ENCODE measurements at regions not wholly inside any gene's neighbourhood (a gene's known extent, or its start where the extent isn't known, plus 50 kb on each side); places are given as distances from the start of the nearest gene placed in this dataset.

DNA sequence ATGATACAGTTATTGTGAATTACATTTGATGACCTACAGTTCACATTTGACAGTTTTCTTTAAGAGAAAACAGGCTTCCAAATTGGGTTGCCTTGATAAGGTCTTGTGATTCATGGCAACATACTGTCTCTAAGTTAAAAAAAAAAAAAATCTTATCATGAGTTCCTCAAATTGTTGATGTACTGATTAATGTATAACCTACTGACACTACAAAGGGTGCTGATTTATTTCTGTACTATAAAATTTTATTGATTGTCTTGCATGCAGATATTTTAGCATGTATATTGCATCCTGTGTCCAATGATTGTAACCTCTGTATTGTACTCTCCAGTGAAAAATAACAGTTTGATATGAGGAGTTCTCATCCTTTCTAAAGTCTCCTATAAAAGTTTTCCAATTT is 197.3 kb upstream of the IVNS1ABP start:
- no peak overlapping the region for H3K9ac ChIP-seq (ENCODE audit: low read length)
- intact Hi-C loops (cut with micrococcal nuclease) = no loop called here
- no peak overlapping the region for H2AFZ ChIP-seq (ENCODE audit: low read length)
- ATAC-seq (no peak), DNase-seq (no peak)
- ChIA-PET POLR2A (ENCODE audit: unreplicated experiment) (no interaction called here), CTCF (no interaction called here)
- no peaks in the 10 kb centered on the region for H3K27me3 ChIP-seq (ENCODE audit: low read length)
- H3K9me3 ChIP-seq (ENCODE audit: low read length) = peaks cover 8% of the 10 kb centered on the region; the same call in 1 of the 2 replicates
- TF ChIP-seq EZH2phosphoT487 (IDR thresholded peaks at IDR 0.05; ENCODE audit: borderline replicate concordance, low read length) (no peak), EZH2 (IDR thresholded peaks at IDR 0.05; ENCODE audit: low read length, unreplicated experiment) (no peak)
- TF ChIP-seq, protein P1, sequence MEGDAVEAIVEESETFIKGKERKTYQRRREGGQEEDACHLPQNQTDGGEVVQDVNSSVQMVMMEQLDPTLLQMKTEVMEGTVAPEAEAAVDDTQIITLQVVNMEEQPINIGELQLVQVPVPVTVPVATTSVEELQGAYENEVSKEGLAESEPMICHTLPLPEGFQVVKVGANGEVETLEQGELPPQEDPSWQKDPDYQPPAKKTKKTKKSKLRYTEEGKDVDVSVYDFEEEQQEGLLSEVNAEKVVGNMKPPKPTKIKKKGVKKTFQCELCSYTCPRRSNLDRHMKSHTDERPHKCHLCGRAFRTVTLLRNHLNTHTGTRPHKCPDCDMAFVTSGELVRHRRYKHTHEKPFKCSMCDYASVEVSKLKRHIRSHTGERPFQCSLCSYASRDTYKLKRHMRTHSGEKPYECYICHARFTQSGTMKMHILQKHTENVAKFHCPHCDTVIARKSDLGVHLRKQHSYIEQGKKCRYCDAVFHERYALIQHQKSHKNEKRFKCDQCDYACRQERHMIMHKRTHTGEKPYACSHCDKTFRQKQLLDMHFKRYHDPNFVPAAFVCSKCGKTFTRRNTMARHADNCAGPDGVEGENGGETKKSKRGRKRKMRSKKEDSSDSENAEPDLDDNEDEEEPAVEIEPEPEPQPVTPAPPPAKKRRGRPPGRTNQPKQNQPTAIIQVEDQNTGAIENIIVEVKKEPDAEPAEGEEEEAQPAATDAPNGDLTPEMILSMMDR (conservative IDR thresholded peaks at IDR 0.05; ENCODE audit: low read depth, low read length) = no peak
- no peaks in the 10 kb centered on the region; the same call in 1 of the 2 replicates for H3K36me3 ChIP-seq (ENCODE audit: low read depth, low read length)
- no peak overlapping the region for H3K27ac ChIP-seq (ENCODE audit: low read length)
- no peaks in the 10 kb centered on the region for H3K9me2 ChIP-seq (replicated peaks; ENCODE audit: low read length)
- no peaks in the 10 kb centered on the region for H3K4me1 ChIP-seq (ENCODE audit: insufficient read depth, low read length)
- no peak overlapping the region for H3K4me2 ChIP-seq (ENCODE audit: low read length)
- no TSS peak for BruUV-seq (replicated peaks)
- H3K4me3 ChIP-seq (ENCODE audit: low read length) = no peak overlapping the region
- H3K79me2 ChIP-seq (ENCODE audit: low read length) = no peaks in the 10 kb centered on the region
- no peaks in the 10 kb centered on the region for H3F3A ChIP-seq (ENCODE audit: low read length, unreplicated experiment)
- H4K20me1 ChIP-seq (ENCODE audit: low read length) = no peaks in the 10 kb centered on the region

DNA sequence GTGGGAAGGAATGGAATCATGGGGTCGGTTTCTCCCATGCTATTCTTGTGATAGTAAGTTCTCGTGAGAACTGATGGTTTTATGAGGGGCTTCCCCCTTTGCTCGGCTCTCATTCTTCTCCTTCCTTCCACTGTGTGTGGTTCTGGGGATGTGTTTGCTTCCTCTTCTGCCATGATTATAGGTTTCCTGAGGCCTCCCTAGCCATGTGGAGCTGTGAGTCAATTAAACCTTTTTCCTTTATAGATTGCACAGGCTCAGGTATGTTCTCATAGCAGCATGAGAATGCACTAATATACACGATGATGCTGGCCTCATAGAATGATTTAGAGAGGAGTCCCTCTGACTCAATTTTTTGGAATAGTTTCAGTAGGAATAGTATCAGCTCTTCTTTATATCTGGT is 195.4 kb upstream of the IVNS1ABP start:
- H4K20me1 ChIP-seq (ENCODE audit: low read length) = no peaks in the 10 kb centered on the region
- no peak overlapping the region for H3K27ac ChIP-seq (ENCODE audit: low read length)

DNA sequence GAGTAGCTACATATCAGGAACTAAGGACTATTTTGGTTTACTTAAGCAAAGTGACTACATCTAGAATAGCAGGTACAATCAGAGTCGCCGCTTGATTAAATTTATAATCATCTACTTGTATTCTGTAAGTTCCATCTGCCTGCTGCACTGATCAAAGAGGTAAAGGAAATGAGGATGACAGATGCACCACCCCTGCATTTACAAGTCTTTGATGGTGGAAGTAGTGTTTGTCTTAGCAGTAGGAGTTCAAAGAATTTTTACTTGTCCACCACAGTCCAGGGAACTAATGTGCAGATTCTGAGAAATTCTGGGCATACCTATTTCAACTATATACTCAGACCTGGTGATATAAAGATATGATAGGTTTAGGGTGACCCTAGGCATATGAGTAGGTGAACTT is 184.1 kb upstream of the IVNS1ABP start:
- Histone ChIP-seq H3K79me2 (ENCODE audit: low read length) (no peaks in the 10 kb centered on the region), H3F3A (ENCODE audit: low read length, unreplicated experiment) (no peaks in the 10 kb centered on the region), H3K4me3 (ENCODE audit: low read length) (no peak overlapping the region), H3K9me2 (replicated peaks; ENCODE audit: low read length) (no peaks in the 10 kb centered on the region), H3K4me2 (ENCODE audit: low read length) (no peak overlapping the region), H3K27me3 (ENCODE audit: low read length) (no peaks in the 10 kb centered on the region), H3K9me3 (ENCODE audit: low read length) (no peaks in the 10 kb centered on the region), H3K9ac (ENCODE audit: low read length) (no peak overlapping the region), H2AFZ (ENCODE audit: low read length) (no peak overlapping the region), H3K36me3 (ENCODE audit: low read depth, low read length) (no peaks in the 10 kb centered on the region), H3K4me1 (ENCODE audit: insufficient read depth, low read length) (peaks cover 12% of the 10 kb centered on the region), H3K27ac (ENCODE audit: low read length) (no peak overlapping the region), H4K20me1 (ENCODE audit: low read length) (no peaks in the 10 kb centered on the region)
- TF ChIP-seq EZH2 (IDR thresholded peaks at IDR 0.05; ENCODE audit: low read length, unreplicated experiment) (no peak), EZH2phosphoT487 (IDR thresholded peaks at IDR 0.05; ENCODE audit: borderline replicate concordance, low read length) (no peak)
- TF ChIP-seq, protein P1 (conservative IDR thresholded peaks at IDR 0.05; ENCODE audit: low read depth, low read length) = no peak
- BruUV-seq (replicated peaks) = no TSS peak
- ATAC-seq (no peak), DNase-seq (no peak)
- ChIA-PET CTCF (no interaction called here), POLR2A (ENCODE audit: unreplicated experiment) (no interaction called here)
- intact Hi-C loops (cut with micrococcal nuclease) = no loop called here

More for the DNA sequence above, 195.4 kb upstream of the IVNS1ABP start:
- no peaks in the 10 kb centered on the region for H3F3A ChIP-seq (ENCODE audit: low read length, unreplicated experiment)
- no peaks in the 10 kb centered on the region for H3K4me1 ChIP-seq (ENCODE audit: insufficient read depth, low read length)
- DNase-seq = no peak
- POLR2A ChIA-PET (ENCODE audit: unreplicated experiment) = no interaction called here
- H3K36me3 ChIP-seq (ENCODE audit: low read depth, low read length) = no peaks in the 10 kb centered on the region; the same call in 1 of the 2 replicates
- ATAC-seq = no peak
- TF ChIP-seq EZH2phosphoT487 (IDR thresholded peaks at IDR 0.05; ENCODE audit: borderline replicate concordance, low read length) (no peak), EZH2 (IDR thresholded peaks at IDR 0.05; ENCODE audit: low read length, unreplicated experiment) (no peak)
- TF ChIP-seq, protein P1 (conservative IDR thresholded peaks at IDR 0.05; ENCODE audit: low read depth, low read length) = no peak
- no peak overlapping the region for H3K9ac ChIP-seq (ENCODE audit: low read length)
- H3K9me3 ChIP-seq (ENCODE audit: low read length) = 0 out of 2 replicates have a peak, but pooled peaks cover 5% of the 10 kb centered on the region
- intact Hi-C loops (cut with micrococcal nuclease) = no loop called here
- no peaks in the 10 kb centered on the region for H3K9me2 ChIP-seq (replicated peaks; ENCODE audit: low read length)
- H3K79me2 ChIP-seq (ENCODE audit: low read length) = no peaks in the 10 kb centered on the region
- H2AFZ ChIP-seq (ENCODE audit: low read length) = no peak overlapping the region
- CTCF ChIA-PET = no interaction called here
- no peaks in the 10 kb centered on the region for H3K27me3 ChIP-seq (ENCODE audit: low read length)
- H3K4me3 ChIP-seq (ENCODE audit: low read length) = no peak overlapping the region
- BruUV-seq (replicated peaks) = no TSS peak
- H3K4me2 ChIP-seq (ENCODE audit: low read length) = no peak overlapping the region

Data from PC-3 (cell line).